ENCODE measurements at regions not wholly inside any gene's neighbourhood (a gene's known extent, or its start where the extent isn't known, plus 50 kb on each side); places are given as distances from the start of the nearest gene placed in this dataset.

DNA sequence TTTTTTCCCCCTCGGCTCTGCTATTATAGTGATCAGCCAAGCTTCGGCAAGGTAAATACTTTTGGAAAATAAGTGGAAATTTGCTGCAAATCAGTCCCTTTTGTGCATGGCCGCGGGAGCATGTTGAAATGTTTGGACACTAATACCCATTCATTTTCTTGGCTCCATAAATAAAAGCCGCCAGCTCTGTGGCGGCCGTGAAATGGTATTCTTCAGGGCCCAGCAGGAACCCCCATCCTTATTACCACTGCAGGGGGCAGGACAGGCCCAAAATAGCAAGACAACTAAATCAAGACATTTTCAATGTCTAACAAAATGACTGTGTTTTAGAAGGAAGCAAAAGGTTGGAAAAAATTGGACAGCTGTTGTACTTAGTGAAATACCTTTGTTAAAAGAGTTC is 362.3 kb downstream of the NR2F2 start:
- DNase-seq (ENCODE audit: low read depth in 1 of 2, low spot score in 1 of 2) = no peak
- Histone ChIP-seq H3K27ac (no peak overlapping the region), H3K4me3 (no peak overlapping the region), H3K36me3 (no peaks in the 10 kb centered on the region), H3K9me3 (ENCODE audit: low read depth) (no peaks in the 10 kb centered on the region), H3K4me1 (ENCODE audit: low read depth) (no peaks in the 10 kb centered on the region), H3K27me3 (no peaks in the 10 kb centered on the region)
- TF ChIP-seq, protein P1, sequence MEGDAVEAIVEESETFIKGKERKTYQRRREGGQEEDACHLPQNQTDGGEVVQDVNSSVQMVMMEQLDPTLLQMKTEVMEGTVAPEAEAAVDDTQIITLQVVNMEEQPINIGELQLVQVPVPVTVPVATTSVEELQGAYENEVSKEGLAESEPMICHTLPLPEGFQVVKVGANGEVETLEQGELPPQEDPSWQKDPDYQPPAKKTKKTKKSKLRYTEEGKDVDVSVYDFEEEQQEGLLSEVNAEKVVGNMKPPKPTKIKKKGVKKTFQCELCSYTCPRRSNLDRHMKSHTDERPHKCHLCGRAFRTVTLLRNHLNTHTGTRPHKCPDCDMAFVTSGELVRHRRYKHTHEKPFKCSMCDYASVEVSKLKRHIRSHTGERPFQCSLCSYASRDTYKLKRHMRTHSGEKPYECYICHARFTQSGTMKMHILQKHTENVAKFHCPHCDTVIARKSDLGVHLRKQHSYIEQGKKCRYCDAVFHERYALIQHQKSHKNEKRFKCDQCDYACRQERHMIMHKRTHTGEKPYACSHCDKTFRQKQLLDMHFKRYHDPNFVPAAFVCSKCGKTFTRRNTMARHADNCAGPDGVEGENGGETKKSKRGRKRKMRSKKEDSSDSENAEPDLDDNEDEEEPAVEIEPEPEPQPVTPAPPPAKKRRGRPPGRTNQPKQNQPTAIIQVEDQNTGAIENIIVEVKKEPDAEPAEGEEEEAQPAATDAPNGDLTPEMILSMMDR (IDR thresholded peaks at IDR 0.05; ENCODE audit: low read depth, low read length) = no peak

DNA sequence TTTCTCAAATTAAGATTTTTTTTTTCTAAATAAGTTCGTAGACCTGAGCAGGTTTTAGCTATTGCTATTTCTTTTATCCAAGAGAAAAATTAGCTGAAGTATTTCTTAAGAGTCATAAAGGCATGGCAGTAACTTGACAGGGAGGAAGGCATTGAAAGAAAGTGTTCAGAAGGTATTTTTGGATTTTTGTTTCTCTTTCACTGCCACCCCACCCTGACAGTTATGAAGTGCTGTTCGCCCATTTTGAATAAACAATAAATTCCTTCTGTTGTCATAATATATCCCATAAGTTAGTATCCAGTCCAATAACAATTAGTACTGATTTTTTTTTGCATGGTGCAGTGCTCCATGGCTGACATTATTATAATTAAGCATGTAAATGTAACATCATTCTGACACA is 363.0 kb downstream of the NR2F2 start:
- no peak overlapping the region for H3K27ac ChIP-seq
- H3K27me3 ChIP-seq = no peaks in the 10 kb centered on the region
- no peak for DNase-seq (ENCODE audit: low read depth in 1 of 2, low spot score in 1 of 2)
- H3K9me3 ChIP-seq (ENCODE audit: low read depth) = no peaks in the 10 kb centered on the region
- H3K4me1 ChIP-seq (ENCODE audit: low read depth) = no peaks in the 10 kb centered on the region
- H3K4me3 ChIP-seq = no peak overlapping the region
- H3K36me3 ChIP-seq = no peaks in the 10 kb centered on the region
- TF ChIP-seq, protein P1 (IDR thresholded peaks at IDR 0.05; ENCODE audit: low read depth, low read length) = no peak

DNA sequence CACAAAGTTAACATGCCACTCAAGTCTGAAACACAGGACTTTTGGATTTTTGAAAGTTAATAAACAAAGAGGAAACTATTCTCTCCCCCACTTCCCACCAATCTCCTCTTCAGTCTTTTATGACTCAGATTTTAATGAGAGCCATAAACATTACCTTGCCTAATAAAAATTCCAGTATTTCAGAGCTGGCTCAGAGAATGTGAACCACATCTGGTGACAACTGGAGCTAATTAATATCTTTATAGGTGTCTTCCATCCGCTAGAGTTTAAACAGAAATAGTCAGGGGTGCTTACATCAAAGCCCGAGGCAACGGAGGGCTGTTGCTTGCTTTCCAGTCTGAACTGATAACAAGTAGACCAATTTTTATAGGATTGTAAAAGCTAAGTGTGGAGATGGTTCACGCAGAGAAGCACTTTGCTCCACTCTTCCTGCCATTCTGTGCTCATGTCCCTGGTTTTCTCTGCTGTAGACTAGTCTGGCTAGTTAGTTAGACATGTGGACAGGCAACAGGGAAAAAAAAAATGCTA is 363.6 kb downstream of the NR2F2 start:
- no peak for DNase-seq (ENCODE audit: low read depth in 1 of 2, low spot score in 1 of 2)
- Histone ChIP-seq H3K27ac (no peak overlapping the region), H3K4me3 (no peak overlapping the region), H3K4me1 (ENCODE audit: low read depth) (no peaks in the 10 kb centered on the region), H3K36me3 (no peaks in the 10 kb centered on the region), H3K27me3 (no peaks in the 10 kb centered on the region), H3K9me3 (ENCODE audit: low read depth) (no peaks in the 10 kb centered on the region)
- TF ChIP-seq, protein P1 (IDR thresholded peaks at IDR 0.05; ENCODE audit: low read depth, low read length) = no peak

DNA sequence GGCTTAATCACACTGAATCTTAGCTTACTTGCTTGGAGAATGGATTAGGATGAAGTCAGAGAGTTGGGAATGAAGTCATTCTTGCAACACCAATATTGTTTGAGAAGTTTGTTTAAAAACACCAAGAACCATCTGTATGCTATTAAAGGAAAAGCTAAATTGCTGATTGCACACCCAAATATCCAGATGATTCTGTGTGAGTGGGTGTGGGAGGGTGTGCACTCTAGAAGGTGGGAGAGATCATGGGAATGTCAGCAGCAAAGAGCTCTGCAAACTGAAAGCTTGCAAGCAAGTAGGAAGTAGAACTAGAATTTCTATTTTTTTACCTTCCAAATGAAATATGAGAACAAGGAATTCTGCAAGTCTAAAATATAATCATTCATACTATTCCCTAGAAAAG is 364.9 kb downstream of the NR2F2 start:
- Histone ChIP-seq H3K9me3 (ENCODE audit: low read depth) (no peaks in the 10 kb centered on the region), H3K4me3 (no peak overlapping the region), H3K36me3 (no peaks in the 10 kb centered on the region), H3K4me1 (ENCODE audit: low read depth) (no peaks in the 10 kb centered on the region), H3K27me3 (no peaks in the 10 kb centered on the region), H3K27ac (no peak overlapping the region)
- no peak for DNase-seq (ENCODE audit: low read depth in 1 of 2, low spot score in 1 of 2)
- TF ChIP-seq, protein P1 (IDR thresholded peaks at IDR 0.05; ENCODE audit: low read depth, low read length) = no peak

DNA sequence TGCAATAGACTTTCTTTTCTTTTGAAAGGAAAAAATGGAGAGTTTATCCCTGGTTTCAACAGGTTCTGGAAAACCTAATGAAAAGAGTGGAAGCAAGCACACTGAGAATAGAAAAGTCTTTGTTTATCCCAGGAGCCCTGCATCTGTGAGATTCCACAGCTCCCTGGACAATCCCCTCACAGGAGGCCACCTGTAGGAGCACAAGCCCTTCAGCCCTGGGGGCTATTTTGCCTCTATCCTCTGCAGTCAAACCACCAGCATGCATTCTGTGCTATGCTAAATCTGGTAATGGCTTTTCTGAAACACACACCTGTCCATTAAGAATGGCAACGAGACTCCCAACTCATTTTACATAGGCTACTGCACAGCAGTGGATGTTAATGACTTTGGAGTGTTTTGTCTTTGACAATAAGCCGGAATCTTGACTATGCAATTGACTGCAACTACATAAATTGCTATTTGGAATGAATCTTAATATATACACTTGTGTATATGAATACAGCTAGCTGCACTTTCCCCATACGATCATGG is 369.4 kb downstream of the NR2F2 start:
- Histone ChIP-seq H3K36me3 (no peaks in the 10 kb centered on the region), H3K4me3 (no peak overlapping the region), H3K27me3 (no peaks in the 10 kb centered on the region), H3K4me1 (ENCODE audit: low read depth) (peaks cover 4% of the 10 kb centered on the region), H3K27ac (no peak overlapping the region), H3K9me3 (ENCODE audit: low read depth) (no peaks in the 10 kb centered on the region)
- no peak for DNase-seq (ENCODE audit: low read depth in 1 of 2, low spot score in 1 of 2)
- TF ChIP-seq, protein P1 (IDR thresholded peaks at IDR 0.05; ENCODE audit: low read depth, low read length) = no peak
